EL (cell line): ENCODE measurements at regions not wholly inside any gene's neighbourhood (a gene's known extent, or its start where the extent isn't known, plus 50 kb on each side); places are given as distances from the start of the nearest gene placed in this dataset.

Experiments
- DNase-seq: peaks from one replicate; pipeline ENCODE4 v3.0.0-alpha.2; 2016

- no peak for DNase-seq
Observed at GRCh38 chr12:118866346-118866745, 115.0 kb upstream of the SRRM4 start.

DNA sequence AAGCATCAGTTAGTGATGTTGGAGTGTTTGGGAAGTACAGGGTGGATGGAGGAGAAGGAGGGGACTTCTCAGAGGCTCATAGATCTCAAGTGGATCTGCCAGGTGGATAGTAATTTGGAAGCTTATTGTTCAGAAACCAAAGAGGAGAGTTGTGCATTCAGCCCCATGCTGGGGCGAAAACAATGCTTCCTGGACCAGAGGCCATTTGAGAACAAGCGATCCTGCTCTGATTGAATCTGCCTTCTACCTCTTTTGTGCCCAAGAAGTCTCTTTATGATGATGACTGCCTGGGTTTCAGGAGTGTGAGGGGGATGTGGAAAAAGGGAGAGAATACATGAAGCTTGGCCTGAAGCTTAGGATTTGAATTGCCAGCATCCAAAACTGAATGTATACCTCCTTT is 110.8 kb upstream of the SRRM4 start:
- DNase-seq = no peak

GRCh38 chr12:118874698-118875548 is 106.4 kb upstream of the SRRM4 start:
- DNase-seq = no peak

GRCh38 chr12:118880720-118881493 is 100.4 kb upstream of the SRRM4 start:
- DNase-seq = no peak

DNA sequence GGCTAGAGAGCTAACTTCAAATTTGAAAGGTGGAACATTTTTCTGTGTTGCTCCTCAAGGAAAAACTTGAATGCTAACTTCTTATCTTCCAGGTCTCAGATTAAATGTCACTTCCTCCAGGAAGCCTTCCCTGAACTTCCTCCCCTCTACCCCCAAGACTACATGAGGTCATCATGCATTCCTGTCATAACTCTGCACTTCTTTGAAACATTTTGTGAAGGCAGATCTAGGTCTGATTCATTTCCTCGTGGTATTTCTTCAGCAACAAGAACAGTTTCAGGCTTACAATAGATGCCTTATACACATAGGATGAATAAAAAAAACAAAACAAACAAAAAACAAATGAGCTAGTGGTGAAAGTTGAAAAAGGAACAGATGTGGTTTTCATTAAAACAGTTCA is 97.1 kb upstream of the SRRM4 start:
- DNase-seq = peak; percentile 0

GRCh38 chr12:118900993-118901392 is 80.3 kb upstream of the SRRM4 start:
- DNase-seq = no peak

GRCh38 chr12:118908811-118909210 is 72.5 kb upstream of the SRRM4 start:
- no peak for DNase-seq

- DNase-seq = no peak
Observed at GRCh38 chr12:118912697-118913270, 68.6 kb upstream of the SRRM4 start.

DNA sequence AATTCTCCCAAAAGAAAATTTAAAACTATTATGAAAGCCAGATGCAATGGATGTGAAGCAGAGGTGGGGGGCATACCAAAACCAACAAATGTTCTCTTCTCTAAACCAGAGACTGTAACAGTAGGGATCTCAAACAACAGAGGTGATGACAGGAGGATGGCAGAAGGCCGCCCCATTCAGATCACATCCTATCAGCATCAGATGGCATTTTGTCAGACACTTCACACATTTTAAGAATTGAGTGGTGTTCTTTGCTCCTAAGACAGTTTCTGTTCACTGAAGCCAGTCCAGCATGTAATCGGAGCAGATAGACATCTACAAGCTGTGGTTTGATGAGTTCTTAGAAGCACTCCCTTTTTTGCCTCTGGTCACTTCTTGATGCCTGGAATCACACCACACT is 59.6 kb upstream of the SRRM4 start:
- no peak for DNase-seq

- no peak for DNase-seq
Observed at GRCh38 chr12:118922405-118922804, 58.9 kb upstream of the SRRM4 start.

DNA sequence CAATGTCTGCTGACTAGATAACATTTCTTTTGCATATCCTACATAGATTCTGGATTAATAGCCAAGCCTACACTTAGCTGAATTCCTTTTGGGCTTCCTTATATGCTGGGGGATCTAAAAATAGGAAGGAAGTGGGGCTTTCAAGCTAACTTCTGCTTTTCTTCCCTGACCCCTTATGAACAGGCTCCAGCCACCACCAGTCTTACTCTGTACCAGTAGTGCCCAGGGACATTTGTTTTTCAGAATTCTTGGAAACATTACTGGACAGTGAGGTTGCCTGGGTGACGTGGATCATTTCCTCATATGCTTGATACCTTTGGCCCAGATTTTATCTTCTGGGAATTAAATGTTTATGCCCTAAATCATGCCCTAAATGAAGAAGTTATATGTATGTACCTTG is 55.9 kb upstream of the SRRM4 start:
- no peak for DNase-seq

DNA sequence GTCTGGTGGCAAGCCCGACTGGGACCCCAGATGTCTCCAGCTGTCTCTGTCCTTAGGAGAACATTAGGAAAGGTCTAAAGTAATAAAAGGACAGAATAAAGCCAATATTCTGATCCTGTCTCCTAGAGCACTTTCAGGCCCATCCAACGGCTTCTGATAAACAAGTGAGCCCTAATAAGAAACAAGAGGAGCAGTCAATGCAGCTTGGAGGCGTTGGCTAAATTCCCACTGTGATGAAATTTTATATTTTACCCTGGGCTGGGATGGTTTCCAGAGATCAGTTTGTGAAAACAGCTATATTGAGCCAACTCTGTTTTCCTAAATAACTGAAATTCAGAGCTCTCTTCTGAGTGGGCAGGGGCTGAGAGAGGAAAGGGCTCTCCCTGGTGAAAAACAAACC is 55.5 kb upstream of the SRRM4 start:
- DNase-seq = no peak
